HG02970 (cell line): ENCODE measurements at regions not wholly inside any gene's neighbourhood (a gene's known extent, or its start where the extent isn't known, plus 50 kb on each side); places are given as distances from the start of the nearest gene placed in this dataset.

Experiments
- ATAC-seq: cut with Tn5 transposase; IDR thresholded peaks from one replicate; pipeline ENCODE4 v1.9.1; 2021; ENCODE audit warnings: mild to moderate bottlenecking, moderate library complexity, moderate number of reproducible peaks; ENCODE audit not compliant: unreplicated experiment, low FRiP score

DNA sequence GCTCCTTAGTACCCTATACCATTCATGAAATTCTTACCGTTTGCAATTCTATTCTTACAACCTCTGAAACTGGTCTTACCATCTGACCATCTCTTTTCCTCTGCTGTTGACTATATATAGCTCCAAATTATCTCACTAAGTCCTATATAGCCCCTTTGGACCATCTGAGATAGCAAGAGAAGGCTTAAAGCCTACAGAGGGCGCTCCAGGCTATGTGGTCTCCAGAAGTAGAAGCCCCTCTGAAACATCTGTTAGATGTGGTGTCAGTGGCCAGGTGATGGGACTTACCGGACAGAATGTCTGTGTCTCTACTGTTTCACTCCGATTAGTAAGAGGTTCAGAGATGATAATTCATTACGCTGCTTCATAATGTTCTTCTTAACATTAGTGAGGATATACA lies 140.7 kb upstream of the BMP2 start:
- no peak for ATAC-seq

DNA sequence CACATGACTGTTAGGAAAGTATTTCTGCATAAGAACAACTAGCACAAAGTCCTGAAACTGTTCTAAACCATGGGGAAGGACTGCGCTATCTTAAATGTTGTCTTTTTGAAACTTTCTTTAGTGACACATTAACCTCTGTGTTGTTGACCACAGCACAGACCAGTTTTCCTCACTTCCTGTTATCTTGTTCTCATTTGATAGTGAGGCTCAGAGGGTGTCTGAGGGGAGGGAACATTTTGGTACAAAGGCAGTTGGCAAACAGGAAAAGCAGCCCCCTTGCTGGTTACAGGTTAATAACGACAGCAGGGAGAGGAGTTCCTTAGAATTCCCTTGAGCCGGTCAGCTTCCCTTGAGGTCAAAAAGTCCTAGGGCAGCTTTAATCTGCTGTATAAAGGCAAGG lies 143.5 kb upstream of the BMP2 start:
- ATAC-seq: peak; percentile 99

DNA sequence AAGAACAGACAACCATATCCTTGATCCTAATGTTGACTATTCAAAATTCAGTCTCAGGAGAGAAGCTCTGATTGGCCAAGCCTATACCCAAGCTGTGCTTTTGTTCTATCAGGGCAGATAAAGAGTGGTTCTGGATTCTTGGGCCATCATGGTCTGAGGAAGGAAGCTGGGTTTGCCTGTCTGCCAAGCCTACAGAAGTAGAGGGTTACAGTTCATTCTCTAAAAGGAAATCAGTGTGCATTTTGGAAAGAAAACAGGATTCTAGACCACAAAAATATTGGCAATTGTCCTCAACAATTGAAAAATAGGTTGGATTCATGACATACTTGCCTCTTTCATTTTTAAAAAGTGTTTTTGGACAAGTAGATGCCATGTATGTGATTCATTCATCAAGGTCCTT lies 145.4 kb upstream of the BMP2 start:
- ATAC-seq: no peak

DNA sequence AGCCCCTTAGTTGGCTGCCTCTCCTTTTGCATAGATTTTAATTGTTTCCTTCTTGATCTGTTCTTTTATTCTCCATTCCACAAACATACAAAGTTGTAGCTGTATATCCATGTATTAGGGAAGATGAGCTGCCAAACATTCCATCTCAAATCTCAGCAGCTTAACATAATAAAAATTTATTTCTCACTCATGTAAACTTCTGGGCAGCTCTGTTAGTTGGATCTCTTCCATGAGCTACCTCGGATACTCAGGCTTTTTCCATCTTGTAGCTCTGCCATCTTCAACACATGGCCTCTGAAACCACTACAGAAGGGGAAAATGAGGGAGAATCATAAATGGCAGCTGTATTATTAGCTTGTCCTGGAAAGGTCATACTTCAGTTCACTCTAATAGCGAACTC lies 149.4 kb upstream of the BMP2 start:
- ATAC-seq: no peak

DNA sequence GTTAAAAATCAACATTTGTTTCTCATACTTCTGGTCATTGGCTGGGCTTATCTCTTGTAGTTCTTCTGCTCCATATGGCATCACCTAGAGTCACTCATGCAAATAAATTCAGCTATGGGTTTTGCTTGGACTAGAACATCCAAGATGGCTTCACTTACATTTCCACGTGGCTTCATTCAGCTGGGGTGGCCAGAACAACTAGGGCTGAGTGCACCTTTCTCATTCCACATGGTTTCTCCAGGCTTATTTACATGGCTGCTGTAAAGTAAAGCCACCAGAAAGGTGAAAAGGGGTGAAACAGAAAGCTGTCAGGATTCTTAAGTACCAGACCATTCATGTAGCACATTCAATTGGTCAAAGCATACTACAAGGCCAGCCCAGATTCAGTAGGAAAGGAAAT lies 151.1 kb upstream of the BMP2 start:
- no peak for ATAC-seq

DNA sequence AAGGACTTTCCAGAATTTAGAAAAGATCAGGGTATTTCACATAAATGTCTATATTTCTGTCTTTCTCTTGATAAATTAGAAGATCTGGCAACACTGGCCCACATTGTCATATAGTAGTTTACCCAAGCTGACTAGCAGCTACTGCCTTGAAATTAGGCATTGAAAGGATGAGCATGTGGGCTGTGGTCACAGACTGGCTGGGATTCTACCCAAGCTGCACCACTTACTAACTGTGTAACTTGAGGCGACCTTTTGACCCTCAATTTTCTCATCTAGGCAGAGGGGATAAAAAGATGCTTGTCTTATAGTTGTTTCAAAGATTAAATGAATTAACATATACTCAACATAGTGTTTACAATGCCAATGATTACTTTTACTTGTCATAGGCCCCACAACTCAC lies 152.7 kb upstream of the BMP2 start:
- ATAC-seq: no peak

DNA sequence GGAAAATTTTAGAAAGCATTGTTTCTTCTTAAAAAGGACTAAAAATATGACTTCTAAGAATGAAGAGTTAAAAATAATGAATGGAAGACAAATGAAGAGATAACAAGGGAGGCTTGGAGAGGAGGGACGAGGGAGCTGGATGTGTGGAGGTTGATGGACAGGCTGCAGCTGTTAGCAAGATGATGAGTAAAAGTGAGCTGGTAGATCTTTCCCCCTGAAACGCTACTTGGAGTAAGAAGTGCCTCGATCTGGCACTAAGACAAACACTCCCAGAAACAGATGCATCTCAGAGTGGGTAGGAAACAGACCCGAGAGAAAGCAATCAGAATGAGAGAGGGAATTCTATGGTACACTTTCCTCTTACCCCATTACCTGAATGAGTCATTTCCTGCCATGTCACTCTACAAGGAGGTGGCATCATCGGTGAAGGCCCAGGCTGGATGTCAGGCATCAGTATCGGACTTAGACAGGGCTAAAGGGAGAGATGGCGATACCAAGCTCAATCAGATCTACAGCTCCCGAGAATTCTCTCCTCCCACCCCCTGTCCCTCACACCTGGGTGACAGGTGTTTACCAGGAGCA lies 154.1 kb upstream of the BMP2 start:
- no peak for ATAC-seq

DNA sequence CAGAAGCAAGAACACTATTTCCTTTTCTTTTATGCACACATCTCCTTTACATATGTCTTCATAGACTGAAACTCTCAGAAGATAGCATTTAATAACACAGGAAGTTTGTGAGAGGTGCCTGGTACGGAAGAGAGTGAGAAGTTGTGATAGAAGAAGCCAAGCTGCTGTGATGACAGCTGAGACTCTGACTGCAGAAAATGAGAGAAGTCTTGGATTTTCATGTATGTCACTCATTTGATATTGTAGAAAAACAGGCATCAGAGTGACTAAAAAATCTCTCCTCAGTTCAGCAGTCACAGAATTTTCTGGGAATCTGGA lies 154.9 kb upstream of the BMP2 start:
- no peak for ATAC-seq

DNA sequence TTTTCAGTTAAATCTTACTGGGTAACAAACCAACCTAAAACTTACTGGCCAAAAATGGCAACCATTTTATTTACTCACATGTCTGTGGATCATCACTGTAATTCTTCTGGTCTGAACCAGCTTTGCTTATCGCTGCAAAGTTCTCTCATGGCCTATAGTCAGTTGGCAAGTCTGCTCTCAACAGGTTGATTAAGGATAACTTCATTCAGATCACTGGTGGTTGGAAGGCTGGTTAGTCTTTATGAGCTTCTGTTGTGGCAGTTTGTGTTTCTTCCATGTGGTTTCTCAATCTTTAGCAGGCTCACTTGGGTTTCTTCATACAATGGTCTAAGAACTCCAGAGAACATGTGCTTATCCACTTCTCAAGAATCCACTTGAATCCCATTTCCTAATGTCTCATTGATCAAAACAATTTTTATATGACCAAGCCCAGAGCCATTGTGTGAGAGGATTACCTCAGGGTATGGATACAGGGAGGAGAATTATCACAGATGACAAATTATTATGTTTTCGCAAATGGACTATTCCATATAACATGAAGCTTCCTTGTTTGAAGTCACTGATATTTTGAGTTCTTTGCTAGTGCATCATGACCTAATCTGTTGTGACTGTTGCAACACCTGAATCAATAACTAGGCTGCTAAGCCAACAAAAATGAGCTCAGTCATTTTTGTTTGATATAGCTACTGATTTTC lies 155.4 kb upstream of the BMP2 start:
- ATAC-seq: no peak

DNA sequence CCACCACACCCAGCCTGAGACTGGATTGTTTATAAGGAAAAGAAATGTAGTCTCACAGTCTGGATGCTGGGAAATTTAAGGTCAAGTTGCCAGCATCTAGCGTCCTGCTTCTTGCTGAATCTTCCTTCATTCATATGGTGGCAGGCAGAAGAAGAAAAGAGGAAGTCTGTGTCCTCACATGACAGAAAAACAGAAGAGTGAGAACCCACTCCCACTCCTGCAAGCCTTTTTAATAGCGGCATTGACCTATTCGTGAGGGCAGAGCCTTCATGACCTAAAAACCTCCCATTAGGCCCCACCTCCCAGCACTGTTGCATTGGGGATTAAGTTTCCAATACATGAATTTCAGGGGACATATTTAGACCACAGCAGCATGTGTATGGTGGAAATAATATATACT lies 160.8 kb upstream of the BMP2 start:
- ATAC-seq: no peak

DNA sequence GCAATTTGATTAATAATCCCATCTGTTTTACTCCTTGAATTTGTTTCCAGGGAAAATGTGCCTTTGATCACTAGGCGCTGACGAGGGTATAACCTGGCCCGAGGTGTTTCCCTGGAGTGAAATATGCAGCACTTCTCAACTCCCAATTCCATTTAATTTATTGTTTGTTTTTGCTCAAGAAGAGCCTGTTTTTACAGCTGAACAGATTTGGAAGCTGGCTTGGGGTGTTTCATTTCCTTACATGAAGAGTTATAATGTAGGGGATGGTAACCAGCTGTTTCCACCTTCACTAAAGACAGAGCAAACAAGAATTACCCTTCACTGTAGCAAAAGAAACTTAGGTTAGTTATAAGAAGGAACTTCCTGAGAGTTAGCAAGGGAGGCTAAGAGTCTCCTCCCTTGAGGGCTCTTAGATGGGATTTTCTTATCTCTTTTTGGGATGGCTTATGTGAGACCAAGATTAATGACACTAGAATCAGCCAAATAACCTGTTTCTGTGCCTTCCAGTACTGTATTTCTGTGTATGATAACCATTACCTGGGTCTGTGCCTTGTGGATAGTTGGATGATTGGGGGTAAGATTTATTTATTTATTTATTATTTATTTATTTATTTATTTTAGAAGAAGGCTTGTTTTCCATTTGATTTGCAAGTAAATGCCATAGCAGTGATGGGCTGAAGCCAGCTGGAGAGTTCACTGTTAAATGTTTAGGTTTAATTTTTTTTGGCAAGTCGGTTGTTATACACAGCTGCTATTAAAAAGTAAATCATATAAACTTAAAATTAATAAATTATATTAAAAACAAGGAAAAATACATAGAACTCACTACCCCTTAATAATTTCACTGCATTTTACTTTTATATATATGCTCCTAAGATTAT lies 162.2 kb upstream of the BMP2 start:
- no peak for ATAC-seq

DNA sequence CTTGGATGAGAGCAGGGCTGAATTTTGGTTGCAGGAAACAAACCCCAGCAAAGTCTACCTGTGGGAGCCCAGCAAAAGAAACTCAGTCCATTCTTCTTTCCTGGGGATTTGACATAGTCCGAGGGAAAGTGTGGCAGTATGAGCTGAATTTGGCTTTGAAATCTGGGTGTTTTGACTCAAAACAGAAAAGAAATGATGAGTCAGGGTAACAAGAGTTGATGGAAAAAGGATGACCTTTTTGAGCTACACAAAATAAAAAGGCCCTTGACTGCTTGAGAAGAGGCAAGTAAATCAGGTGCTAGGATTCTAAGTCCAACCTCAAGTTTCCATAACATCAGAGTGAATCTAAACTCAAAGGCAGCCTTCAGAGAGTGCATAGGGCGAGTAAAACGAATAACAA lies 163.3 kb upstream of the BMP2 start:
- ATAC-seq: no peak

DNA sequence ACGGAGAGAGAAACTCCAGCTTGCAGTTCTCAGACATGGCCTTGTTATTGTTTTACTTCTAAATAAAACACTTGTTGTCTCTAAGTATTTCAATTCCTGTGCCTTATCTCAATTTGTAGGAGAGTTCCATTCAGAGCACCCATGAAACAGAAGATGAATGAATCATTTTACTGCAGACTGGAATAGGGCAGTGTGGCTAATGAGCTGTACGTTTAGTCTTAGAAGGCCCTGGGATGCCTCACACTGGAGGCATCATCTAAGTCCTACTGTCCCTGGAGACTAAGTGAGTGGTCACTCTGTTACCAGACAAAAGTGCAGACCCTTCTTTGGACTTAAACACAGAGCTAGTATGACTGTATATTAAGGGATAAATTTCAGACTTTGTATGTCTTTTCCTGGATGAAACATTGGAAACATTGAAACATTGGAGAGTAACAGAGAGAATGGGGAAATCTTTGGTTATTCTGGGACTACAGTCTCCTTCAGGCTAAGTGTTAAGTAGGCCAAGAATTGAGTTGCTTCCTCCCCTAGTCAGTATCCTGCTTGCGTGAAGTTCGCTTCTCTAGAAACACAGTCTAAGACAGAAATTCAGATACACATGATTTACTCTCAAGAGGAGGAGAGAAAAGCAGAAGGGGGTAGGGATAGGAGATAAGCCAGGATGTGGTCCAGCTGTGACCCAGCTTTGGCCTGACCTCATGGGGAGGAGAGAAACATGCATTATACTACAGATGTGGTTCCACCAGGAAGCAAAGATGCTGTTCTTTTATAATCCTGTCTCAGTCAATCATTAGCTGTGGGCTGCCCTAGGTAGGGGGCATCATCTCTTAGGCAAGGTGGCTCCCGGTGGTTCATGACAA lies 167.4 kb upstream of the BMP2 start:
- no peak for ATAC-seq

DNA sequence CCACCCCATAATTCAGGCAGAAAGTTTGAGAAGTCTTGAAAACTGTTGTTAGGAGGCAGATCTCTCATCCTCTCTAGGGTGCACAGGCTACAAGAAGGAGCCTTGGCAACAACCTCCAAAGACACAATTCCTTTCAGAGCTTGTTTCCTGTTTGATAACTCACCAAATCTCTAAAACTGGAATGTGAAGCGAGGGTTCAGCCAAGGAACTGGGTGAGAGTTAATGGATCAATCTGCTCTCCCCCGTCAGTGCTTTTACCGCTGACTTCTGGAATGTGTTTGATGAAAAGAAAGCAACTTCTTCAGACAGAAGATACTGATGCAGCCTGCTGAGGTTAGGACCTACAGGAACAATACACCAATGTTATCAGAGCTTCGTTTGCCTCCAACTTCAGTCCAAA lies 171.8 kb upstream of the BMP2 start:
- ATAC-seq: no peak

DNA sequence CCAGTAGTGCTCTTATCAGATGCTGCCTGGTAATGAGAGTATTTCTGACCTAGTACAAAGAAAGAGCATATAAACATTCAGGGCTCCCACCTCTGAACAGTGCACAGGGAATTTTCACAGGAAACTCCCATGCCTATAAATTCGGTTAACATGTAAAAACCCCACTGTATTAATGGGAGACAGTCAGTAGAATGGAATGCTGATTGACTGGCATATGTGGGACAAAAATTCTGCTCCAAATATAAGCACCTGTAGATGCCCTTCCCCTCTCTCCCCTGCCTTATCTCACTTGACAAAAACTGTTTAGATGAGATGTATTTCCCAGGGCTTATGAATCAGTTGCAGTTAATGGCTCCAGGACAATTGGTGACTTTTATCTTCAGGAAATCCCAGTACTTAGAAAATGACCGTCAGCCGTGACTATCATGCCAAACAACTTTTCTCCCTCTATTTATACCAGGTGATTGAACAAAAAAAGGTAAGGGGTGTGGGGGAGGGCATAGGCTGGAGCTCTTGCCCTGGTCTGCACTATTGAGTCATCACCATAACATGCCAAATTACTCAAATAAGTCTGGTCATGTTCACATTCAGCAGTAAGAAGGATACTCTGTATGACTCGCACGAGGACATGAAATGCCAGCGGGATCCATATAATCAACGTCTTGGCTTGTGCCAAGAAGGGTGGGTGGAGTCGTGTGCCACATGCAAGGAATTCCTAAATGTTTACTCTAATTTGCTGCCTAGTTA lies 176.4 kb upstream of the BMP2 start:
- no peak for ATAC-seq

DNA sequence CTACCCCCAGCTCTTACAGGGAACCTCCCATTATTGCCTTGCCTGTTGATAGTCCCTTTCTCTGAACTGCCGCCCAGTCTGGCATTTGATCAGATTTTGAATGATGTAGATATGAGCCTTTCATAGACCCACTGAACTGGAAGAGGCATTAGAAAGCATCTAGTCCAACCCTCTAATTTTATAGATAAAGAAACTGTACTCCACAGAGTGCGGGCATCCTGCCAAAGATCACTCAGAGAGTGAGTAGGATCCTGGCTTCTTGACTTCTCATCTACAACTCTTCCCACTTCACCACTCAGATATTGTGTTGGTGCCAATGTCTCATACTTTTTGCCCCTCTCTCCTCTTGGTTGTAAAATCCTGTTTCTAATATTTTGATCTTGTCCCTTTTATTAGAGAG lies 179.2 kb upstream of the BMP2 start:
- no peak for ATAC-seq

DNA sequence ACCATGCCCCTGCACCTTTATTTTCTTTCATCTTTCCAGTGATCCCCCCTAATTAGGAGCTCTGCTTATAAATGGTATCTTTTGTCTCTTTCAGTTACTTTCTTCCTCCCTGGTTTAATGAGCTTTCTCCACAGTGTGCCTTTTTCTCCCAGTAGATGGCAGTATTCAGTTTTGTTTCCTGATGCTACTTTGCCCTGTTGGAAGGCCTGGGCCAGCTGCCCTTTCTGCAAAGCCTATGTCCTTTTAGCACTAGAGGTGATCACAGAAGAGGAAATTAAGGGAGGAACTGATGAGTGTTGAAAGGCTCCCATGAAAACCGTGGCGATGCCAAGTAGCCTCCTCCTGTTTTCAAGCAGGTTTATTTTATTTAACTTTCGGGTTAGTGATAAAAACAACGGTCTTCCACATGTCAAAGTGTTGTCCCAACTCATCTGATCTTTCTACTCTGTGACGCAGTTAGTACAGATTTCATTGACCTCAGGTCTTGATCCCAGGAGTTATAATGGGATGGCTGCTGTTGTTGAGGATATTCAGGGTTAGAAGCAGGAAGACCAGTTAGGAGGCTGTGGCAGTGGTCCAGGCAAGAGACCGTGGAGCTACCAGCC lies 184.2 kb upstream of the BMP2 start:
- ATAC-seq: no peak

DNA sequence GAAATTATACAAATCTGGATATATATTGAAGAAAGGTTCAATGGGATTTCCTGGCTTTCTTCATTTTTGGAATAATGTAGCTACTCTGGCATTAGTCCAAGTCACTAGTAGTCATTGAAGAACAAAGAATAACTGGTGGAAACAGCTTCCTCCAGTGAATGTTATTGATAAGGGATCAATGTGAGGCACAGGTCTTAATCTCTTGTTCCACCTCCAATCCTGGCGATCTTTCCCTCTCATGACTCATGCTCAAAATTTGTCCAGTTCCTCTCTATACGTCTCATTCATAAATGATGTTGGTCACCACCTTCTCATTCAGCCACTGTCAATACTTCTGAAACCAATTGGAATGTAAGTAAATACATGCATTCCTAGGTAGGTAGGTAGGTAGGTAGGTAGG lies 185.0 kb upstream of the BMP2 start:
- no peak for ATAC-seq

DNA sequence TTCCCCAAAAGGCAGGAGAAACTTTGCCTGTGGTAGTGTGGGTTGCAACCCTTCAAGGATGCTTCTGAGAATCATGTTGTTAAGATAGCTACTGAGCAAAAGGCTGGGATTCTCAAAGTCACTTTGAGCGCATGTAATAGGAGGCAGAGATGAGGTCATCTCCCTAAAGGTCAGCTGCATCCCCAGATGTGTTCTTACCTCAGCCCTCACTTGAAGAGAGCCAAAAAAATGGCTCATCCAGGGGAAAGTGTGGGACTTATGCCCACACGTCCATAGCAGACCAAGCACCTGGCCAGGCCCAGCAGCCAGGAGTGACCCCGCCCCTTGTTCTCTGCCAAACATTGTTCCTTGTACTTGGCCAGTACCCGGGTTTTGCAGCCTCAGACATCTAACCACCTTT lies 187.0 kb upstream of the BMP2 start:
- no peak for ATAC-seq

DNA sequence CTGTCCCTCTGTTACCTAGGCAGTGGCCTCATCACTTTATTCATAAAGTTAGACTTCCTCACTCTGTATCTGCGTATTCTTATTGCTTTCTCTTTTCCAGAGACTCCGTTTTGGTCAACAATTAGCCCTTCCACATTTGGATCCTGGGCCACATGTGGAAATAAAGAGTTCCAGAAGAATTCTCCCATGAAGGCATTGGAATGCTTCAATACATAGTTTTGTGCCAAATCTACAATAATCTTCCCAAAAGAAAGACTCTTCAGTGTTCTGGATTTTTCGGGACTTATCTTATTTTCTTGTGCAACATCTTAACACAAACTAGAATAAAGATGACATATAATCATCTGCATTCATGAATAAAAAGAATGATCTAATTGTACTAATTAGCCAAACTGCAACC lies 187.7 kb upstream of the BMP2 start:
- ATAC-seq: no peak
